ENCODE measurements at regions not wholly inside any gene's neighbourhood (a gene's known extent, or its start where the extent isn't known, plus 50 kb on each side); places are given as distances from the start of the nearest gene placed in this dataset.

- DNase-seq (ENCODE audit: low read depth), result no peak
- no peak overlapping the region for H3K4me3 ChIP-seq (ENCODE audit: low read depth, low read length)
- TF ChIP-seq, protein P1, sequence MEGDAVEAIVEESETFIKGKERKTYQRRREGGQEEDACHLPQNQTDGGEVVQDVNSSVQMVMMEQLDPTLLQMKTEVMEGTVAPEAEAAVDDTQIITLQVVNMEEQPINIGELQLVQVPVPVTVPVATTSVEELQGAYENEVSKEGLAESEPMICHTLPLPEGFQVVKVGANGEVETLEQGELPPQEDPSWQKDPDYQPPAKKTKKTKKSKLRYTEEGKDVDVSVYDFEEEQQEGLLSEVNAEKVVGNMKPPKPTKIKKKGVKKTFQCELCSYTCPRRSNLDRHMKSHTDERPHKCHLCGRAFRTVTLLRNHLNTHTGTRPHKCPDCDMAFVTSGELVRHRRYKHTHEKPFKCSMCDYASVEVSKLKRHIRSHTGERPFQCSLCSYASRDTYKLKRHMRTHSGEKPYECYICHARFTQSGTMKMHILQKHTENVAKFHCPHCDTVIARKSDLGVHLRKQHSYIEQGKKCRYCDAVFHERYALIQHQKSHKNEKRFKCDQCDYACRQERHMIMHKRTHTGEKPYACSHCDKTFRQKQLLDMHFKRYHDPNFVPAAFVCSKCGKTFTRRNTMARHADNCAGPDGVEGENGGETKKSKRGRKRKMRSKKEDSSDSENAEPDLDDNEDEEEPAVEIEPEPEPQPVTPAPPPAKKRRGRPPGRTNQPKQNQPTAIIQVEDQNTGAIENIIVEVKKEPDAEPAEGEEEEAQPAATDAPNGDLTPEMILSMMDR (conservative IDR thresholded peaks at IDR 0.05; ENCODE audit: low read depth, low read length), result no peak
Measured at GRCh38 chr9:135255033-135255840, 167.8 kb downstream of the OLFM1 start.

GRCh38 chr9:135255841-135256580 lies 168.5 kb downstream of the OLFM1 start:
- DNase-seq (ENCODE audit: low read depth), result no peak
- TF ChIP-seq, protein P1 (conservative IDR thresholded peaks at IDR 0.05; ENCODE audit: low read depth, low read length), result no peak
- no peak overlapping the region for H3K4me3 ChIP-seq (ENCODE audit: low read depth, low read length)

DNA sequence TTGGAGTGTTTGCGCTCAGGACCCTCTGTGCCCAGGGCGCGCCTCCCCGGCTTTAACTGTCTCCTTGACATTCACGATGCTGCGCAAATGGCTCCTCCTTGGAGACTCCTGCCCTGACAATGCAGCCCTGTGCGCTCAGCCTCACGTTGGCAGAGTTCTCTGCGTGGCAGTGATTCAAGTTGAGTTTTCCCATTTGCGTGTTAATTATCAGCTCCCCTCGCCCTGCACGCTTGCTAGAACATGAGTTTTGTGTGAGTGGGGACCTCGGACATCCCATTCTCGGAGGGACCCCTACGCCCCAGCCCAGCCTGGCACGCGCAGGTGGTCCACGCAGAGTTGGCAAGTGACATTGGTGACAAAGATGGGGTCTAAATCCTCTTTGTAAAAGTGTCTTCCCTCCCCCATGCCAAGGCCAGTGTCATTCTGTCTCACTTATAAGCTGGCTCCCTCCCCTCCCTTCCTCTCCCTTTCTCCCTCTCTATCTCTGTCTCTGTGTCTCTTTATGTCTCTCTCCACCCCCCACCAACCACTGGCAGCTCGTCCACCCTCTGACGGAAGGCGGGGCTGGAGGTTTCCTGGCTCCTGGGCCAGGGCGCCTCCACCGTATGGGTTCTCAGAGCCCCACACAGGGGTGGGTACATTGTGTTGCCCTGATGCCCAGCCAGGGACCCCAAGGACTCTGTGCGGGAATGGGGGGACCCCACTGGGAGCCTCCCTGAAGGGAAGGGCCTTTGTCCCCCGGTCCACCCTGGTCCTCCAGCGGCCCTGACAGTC lies 169.3 kb downstream of the OLFM1 start:
- DNase-seq (ENCODE audit: low read depth), result no peak
- H3K4me3 ChIP-seq (ENCODE audit: low read depth, low read length), result no peak overlapping the region
- TF ChIP-seq, protein P1 (conservative IDR thresholded peaks at IDR 0.05; ENCODE audit: low read depth, low read length), result no peak

DNA sequence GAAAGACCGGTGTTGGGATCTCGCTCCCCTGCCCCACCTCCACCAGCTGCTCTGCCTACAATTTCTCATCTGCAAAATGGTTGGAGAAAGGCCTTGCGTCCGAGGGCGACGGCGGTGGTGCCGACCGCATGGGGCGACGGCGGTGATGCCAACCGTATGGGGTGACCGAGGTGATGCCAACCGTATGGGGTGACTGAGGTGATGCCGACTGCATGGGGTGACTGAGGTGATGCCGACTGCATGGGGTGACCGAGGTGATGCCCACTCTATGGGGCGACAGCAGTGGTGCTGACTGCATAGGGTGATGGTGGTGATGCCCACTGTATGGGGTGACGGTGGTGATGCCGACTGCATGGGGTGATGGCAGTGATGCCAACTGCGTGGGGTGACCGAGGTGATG lies 171.0 kb downstream of the OLFM1 start:
- TF ChIP-seq, protein P1 (conservative IDR thresholded peaks at IDR 0.05; ENCODE audit: low read depth, low read length), result no peak
- DNase-seq (ENCODE audit: low read depth), result no peak
- H3K4me3 ChIP-seq (ENCODE audit: low read depth, low read length), result no peak overlapping the region

DNA sequence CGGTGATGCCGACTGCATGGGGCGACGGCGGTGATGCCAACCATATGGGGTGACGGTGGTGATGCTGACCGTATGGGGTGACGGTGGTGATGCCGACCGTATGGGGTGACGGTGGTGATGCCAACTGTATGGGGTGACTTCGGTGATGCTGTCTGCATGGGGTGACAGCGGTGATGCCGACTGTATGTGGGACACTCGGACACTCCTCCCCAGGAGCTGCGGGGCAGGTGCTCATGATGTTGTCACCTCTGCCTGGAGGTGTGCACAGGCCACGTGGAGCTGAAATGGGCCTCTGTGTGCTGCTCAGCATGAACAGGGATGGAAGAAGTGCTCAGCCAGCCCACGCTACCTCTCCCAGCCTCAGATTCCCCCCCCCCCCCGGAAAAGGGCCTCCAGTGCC lies 171.8 kb downstream of the OLFM1 start:
- DNase-seq (ENCODE audit: low read depth), result no peak
- TF ChIP-seq, protein P1 (conservative IDR thresholded peaks at IDR 0.05; ENCODE audit: low read depth, low read length), result no peak
- H3K4me3 ChIP-seq (ENCODE audit: low read depth, low read length), result no peak overlapping the region

- H3K4me3 ChIP-seq (ENCODE audit: low read depth, low read length), result no peak overlapping the region
- DNase-seq (ENCODE audit: low read depth), result no peak
- TF ChIP-seq, protein P1 (conservative IDR thresholded peaks at IDR 0.05; ENCODE audit: low read depth, low read length), result no peak
Measured at GRCh38 chr9:135260221-135261180, 173.0 kb downstream of the OLFM1 start.

All from epithelial cell of proximal tubule (primary cell).